HCT116 (cell line): ENCODE measurements at regions not wholly inside any gene's neighbourhood (a gene's known extent, or its start where the extent isn't known, plus 50 kb on each side); places are given as distances from the start of the nearest gene placed in this dataset.
A peak's percentile ranks its signal among the peaks of the same experiment; 100 is the strongest.

Experiments
- ATAC-seq: fragments of 200-7000 bp; cut with Tn5 transposase; 2 replicates; pipeline ENCODE4 v1.9.1; 2020; ENCODE audit warnings: mild to moderate bottlenecking, moderate library complexity
- BruUV-seq: library from RNA; stranded (reverse); fragments of 400-500 nt; replicated peaks from 2 replicates; lab custom pipeline; 2021; lab: Mats Ljungman, UMichigan
- CTCF ChIA-PET: fragments of 300-600 bp; sonication (Branson Sonifier 250); formaldehyde crosslinking; loops from one replicate; lab custom pipeline; 2021; ENCODE audit warnings: antibody characterized with exemption; lab: Charles Lee
- POLR2A ChIA-PET: fragments of 300-600, 350-600 bp; sonication (Branson Sonifier 250); formaldehyde crosslinking; loops from one replicate; lab custom pipeline; 2021; ENCODE audit warnings: antibody characterized with exemption; lab: Charles Lee
- RAD21 ChIA-PET, 2 experiments: fragments of 300-600 bp; sonication (Branson Sonifier 250); formaldehyde crosslinking; loops; one replicate each; lab custom pipeline; 2023; ENCODE audit warnings: low total read pairs in 2 of 2; ENCODE audit not compliant: uncharacterized antibody in 2 of 2, unreplicated experiment in 2 of 2, low non-redundant PET in 1 of 2; lab: Charles Lee
- DNase-seq: peaks from one replicate; pipeline ENCODE4 v3.0.0-alpha.2; 2010; ENCODE audit warnings: low read depth, low spot score
- H2AFZ ChIP-seq: fragments of 200-600 bp; shearing (Covaris generic), sonication (generic); 2 replicates; pipeline ENCODE4 v1.6.1; 2017; ENCODE audit warnings: low read depth, mixed run types, mixed read lengths, antibody characterized with exemption, low read length; ENCODE audit not compliant: poor library complexity, severe bottlenecking
- H3K27ac ChIP-seq: 2 replicates; pipeline ENCODE4 v1.5.1; 2012; ENCODE audit warnings: low read depth, low read length
- H3K27me3 ChIP-seq: fragments of 200-600 bp; sonication (generic); 2 replicates; pipeline ENCODE4 v1.6.1; 2016; ENCODE audit warnings: mixed run types, low read length, mixed read lengths; ENCODE audit not compliant: insufficient read depth
- H3K36me3 ChIP-seq, 2 experiments: fragments of 200-500 bp in 1 of 2; fragments of 200-600 bp in 1 of 2; sonication (Bioruptor generic) in 1 of 2; sonication (generic) in 1 of 2; 2 replicates each; pipeline versions ENCODE4 v1.5.1 to v1.6.1; 2014 to 2016; ENCODE audit warnings: low read length in 2 of 2, inconsistent platforms in 1 of 2, mixed read lengths in 1 of 2, mixed run types in 1 of 2; ENCODE audit not compliant: insufficient read depth in 2 of 2, control insufficient read depth in 1 of 2
- H3K4me1 ChIP-seq, 2 experiments: fragments of 200-600 bp in 1 of 2; sonication (generic) in 1 of 2; 2 replicates each; pipeline versions ENCODE4 v1.5.1 to v1.6.1; 2012 to 2017; ENCODE audit warnings: low read length in 2 of 2, inconsistent platforms in 1 of 2, mild to moderate bottlenecking in 1 of 2, mixed read lengths in 1 of 2, mixed run types in 1 of 2, moderate library complexity in 1 of 2; ENCODE audit not compliant: insufficient read depth in 2 of 2, control insufficient read depth in 1 of 2
- H3K4me2 ChIP-seq: fragments of 200-600 bp; sonication (generic); 2 replicates; pipeline ENCODE4 v1.6.1; 2017; ENCODE audit warnings: mixed run types, low read length, mixed read lengths
- H3K4me3 ChIP-seq, 2 experiments: fragments of 200-600 bp in 1 of 2; sonication (generic) in 1 of 2; replicated peaks in 1 of 2; 2 replicates each; pipeline ENCODE4 v1.5.1; 2011 to 2016; ENCODE audit warnings: low read length in 2 of 2, control low read depth in 1 of 2, low read depth in 1 of 2, mild to moderate bottlenecking in 1 of 2, mixed read lengths in 1 of 2, mixed run types in 1 of 2
- H3K79me2 ChIP-seq: fragments of 200-600 bp; sonication (generic); 2 replicates; pipeline ENCODE4 v1.6.1; 2017; ENCODE audit warnings: mild to moderate bottlenecking, mixed run types, low read length, moderate library complexity, mixed read lengths; ENCODE audit not compliant: insufficient read depth
- H3K9ac ChIP-seq: fragments of 200-600 bp; sonication (generic); 2 replicates; pipeline ENCODE4 v1.6.1; 2016; ENCODE audit warnings: low read length, mixed read lengths
- H3K9me2 ChIP-seq: fragments of 200-600 bp; sonication (generic), shearing (Covaris generic); 2 replicates; pipeline ENCODE4 v1.6.1; 2017; ENCODE audit warnings: mixed run types, mild to moderate bottlenecking, moderate library complexity; ENCODE audit not compliant: insufficient read depth
- H3K9me3 ChIP-seq, 2 experiments: fragments of 200-500 bp in 1 of 2; fragments of 200-600 bp in 1 of 2; sonication (Bioruptor generic) in 1 of 2; sonication (generic) in 1 of 2; 2 replicates each; pipeline ENCODE4 v1.6.1; 2014 to 2017; ENCODE audit warnings: low read length in 2 of 2, mixed read lengths in 2 of 2, inconsistent platforms in 1 of 2, low read depth in 1 of 2, mild to moderate bottlenecking in 1 of 2, mixed run types in 1 of 2, moderate library complexity in 1 of 2; ENCODE audit not compliant: control insufficient read depth in 1 of 2, insufficient read depth in 1 of 2
- H4K20me1 ChIP-seq: fragments of 200-600 bp; sonication (generic), shearing (Covaris generic); 2 replicates; pipeline ENCODE4 v1.6.1; 2017; ENCODE audit warnings: mixed run types, mild to moderate bottlenecking, moderate library complexity; ENCODE audit not compliant: insufficient read depth
- ATF3 ChIP-seq: IDR thresholded peaks from 2 replicates; pipeline ENCODE4 v1.6.1; 2012
- CEBPB ChIP-seq: IDR thresholded peaks from 2 replicates; pipeline ENCODE4 v1.6.1; 2012; ENCODE audit warnings: low read depth
- EGR1 ChIP-seq: IDR thresholded peaks from 2 replicates; pipeline ENCODE4 v1.6.1; 2012; ENCODE audit warnings: low read depth
- ELF1 ChIP-seq: IDR thresholded peaks from 2 replicates; pipeline ENCODE4 v1.6.1; 2012; ENCODE audit warnings: low read depth, borderline replicate concordance
- EZH2 ChIP-seq: fragments of 200-600 bp; sonication (generic); IDR thresholded peaks from 2 replicates; pipeline ENCODE4 v1.6.1; 2017; ENCODE audit warnings: antibody characterized with exemption, mixed run types
- EZH2phosphoT487 ChIP-seq: fragments of 200-600 bp; IDR thresholded peaks from 2 replicates; pipeline ENCODE4 v1.6.1; 2018; ENCODE audit warnings: antibody characterized with exemption, borderline replicate concordance
- FOSL1 ChIP-seq: IDR thresholded peaks from 2 replicates; pipeline ENCODE4 v1.6.1; 2012; ENCODE audit warnings: low read depth
- JUND ChIP-seq: IDR thresholded peaks from 2 replicates; pipeline ENCODE4 v1.6.1; 2012
- POLR2AphosphoS5 ChIP-seq: IDR thresholded peaks from 2 replicates; pipeline ENCODE4 v1.6.1; 2011; ENCODE audit warnings: mild to moderate bottlenecking, low read depth, low read length, moderate library complexity
- RAD21 ChIP-seq: IDR thresholded peaks from 2 replicates; pipeline ENCODE4 v1.6.1; 2012; ENCODE audit warnings: low read depth, mild to moderate bottlenecking
- SIN3A ChIP-seq: IDR thresholded peaks from 2 replicates; pipeline ENCODE4 v1.6.1; 2012; ENCODE audit warnings: low read depth
- SP1 ChIP-seq: IDR thresholded peaks from 2 replicates; pipeline ENCODE4 v1.6.1; 2012; ENCODE audit warnings: low read depth
- SRF ChIP-seq: IDR thresholded peaks from 2 replicates; pipeline ENCODE4 v1.6.1; 2012; ENCODE audit warnings: low read depth
- YY1 ChIP-seq: IDR thresholded peaks from 2 replicates; pipeline ENCODE4 v1.6.1; 2011; ENCODE audit warnings: low read length, low read depth, moderate library complexity, mild to moderate bottlenecking; ENCODE audit not compliant: insufficient replicate concordance; ENCODE audit errors: extremely low read depth
- ZBTB33 ChIP-seq: IDR thresholded peaks from 2 replicates; pipeline ENCODE4 v1.6.1; 2011; ENCODE audit warnings: mild to moderate bottlenecking, low read length, moderate library complexity; ENCODE audit not compliant: insufficient replicate concordance; ENCODE audit errors: extremely low read depth
- ZFX ChIP-seq: fragments of 450-650 bp; IDR thresholded peaks from 2 replicates; pipeline ENCODE4 v1.6.1; 2017
- intact Hi-C: fragments of 100-400 bp; cut with micrococcal nuclease; formaldehyde crosslinking; loops from 2 replicates; pipeline ENCODE4 v1.10.0; 2022

GRCh38 chrX:82224961-82225360, 1023.1 kb downstream of the SH3BGRL start:
- Histone ChIP-seq H3K9ac (no peak overlapping the region), H3K79me2 (no peaks in the 10 kb centered on the region), H4K20me1 (no peaks in the 10 kb centered on the region), H3K27me3 (no peaks in the 10 kb centered on the region), H3K9me3 (no peaks in the 10 kb centered on the region), H3K4me2 (no peak overlapping the region), H3K36me3 (no peaks in the 10 kb centered on the region), H3K27ac (no peak overlapping the region), H3K9me2 (no peaks in the 10 kb centered on the region), H2AFZ (no peak overlapping the region), H3K4me3 (no peak overlapping the region), H3K4me1 (no peaks in the 10 kb centered on the region)
- no peak for DNase-seq
- ChIA-PET CTCF (no interaction called here), RAD21 (no interaction called here), POLR2A (no interaction called here)
- no TSS peak for BruUV-seq
- TF ChIP-seq EZH2 (no peak), CEBPB (no peak), ZFX (no peak), FOSL1 (no peak), EGR1 (no peak), ZBTB33 (no peak), SIN3A (no peak), JUND (no peak)
- intact Hi-C loops: no loop called here
- no peak for ATAC-seq

GRCh38 chrX:82230013-82230412, 1028.1 kb downstream of the SH3BGRL start:
- no peak overlapping the region for H3K4me2 ChIP-seq
- ChIA-PET RAD21 (no interaction called here), POLR2A (no interaction called here), CTCF (interaction anchor here (1.0 to 2.1 kb wide), 3 partner anchors 12 to 447 kb away, joined by 4 to 9 read pairs (median 4); no protein-coding TSS in a partner anchor)
- intact Hi-C loops: loop anchor here (5.0 kb wide), 1 partner anchor 447 kb away; no protein-coding TSS in a partner anchor
- H3K36me3 ChIP-seq: no peaks in the 10 kb centered on the region
- no peak overlapping the region for H3K4me3 ChIP-seq
- H3K9me2 ChIP-seq: no peaks in the 10 kb centered on the region
- no peak for DNase-seq
- no peaks in the 10 kb centered on the region for H3K79me2 ChIP-seq
- no peaks in the 10 kb centered on the region for H3K27me3 ChIP-seq
- no peaks in the 10 kb centered on the region for H3K9me3 ChIP-seq
- H2AFZ ChIP-seq: no peak overlapping the region
- H4K20me1 ChIP-seq: no peaks in the 10 kb centered on the region
- no TSS peak for BruUV-seq
- no peak overlapping the region for H3K27ac ChIP-seq
- ATAC-seq: peak; percentile 36; the same call in 1 of the 2 replicates
- H3K4me1 ChIP-seq: no peaks in the 10 kb centered on the region
- H3K9ac ChIP-seq: no peak overlapping the region
- TF ChIP-seq ELF1 (no peak), ATF3 (no peak), ZBTB33 (no peak), SRF (no peak), EZH2phosphoT487 (no peak), SP1 (no peak), SIN3A (no peak), RAD21 (peak; percentile 14; the same call in 1 of the 2 replicates), ZFX (no peak), POLR2AphosphoS5 (no peak), EGR1 (no peak), YY1 (no peak), JUND (no peak)
